Neural progenitor cell (in vitro differentiated cells): ENCODE measurements at regions not wholly inside any gene's neighbourhood (a gene's known extent, or its start where the extent isn't known, plus 50 kb on each side); places are given as distances from the start of the nearest gene placed in this dataset.
"Not testable (repeated sequence)": the region's sequence is repeated elsewhere in the genome, so short reads cannot be mapped to it uniquely, and the experiment has no call there.

Experiments
- DNase-seq: peaks from one replicate; pipeline ENCODE4 v3.0.0-alpha.2; 2016; ENCODE audit warnings: low spot score
- H2AFZ ChIP-seq: fragments of 200-600 bp; sonication (generic); replicated peaks from 2 replicates; pipeline ENCODE4 v1.6.1; 2016; ENCODE audit warnings: antibody characterized with exemption
- H3F3A ChIP-seq: fragments of 200-600 bp; sonication (generic); 2 replicates; pipeline ENCODE4 v1.6.1; 2016; ENCODE audit warnings: antibody characterized with exemption, low read depth
- H3K27ac ChIP-seq: fragments of 200-600 bp; sonication (generic); 2 replicates; pipeline ENCODE4 v1.5.1; 2016; ENCODE audit warnings: mild to moderate bottlenecking
- H3K27me3 ChIP-seq: fragments of 200-600 bp; sonication (generic); 2 replicates; pipeline ENCODE4 v1.6.1; 2016; ENCODE audit warnings: mild to moderate bottlenecking, moderate library complexity
- H3K36me3 ChIP-seq: fragments of 200-600 bp; sonication (generic); 2 replicates; pipeline ENCODE4 v1.5.1; 2016
- H3K4me1 ChIP-seq: fragments of 200-600 bp; sonication (generic); 2 replicates; pipeline ENCODE4 v1.6.1; 2016; ENCODE audit warnings: mixed run types
- H3K4me2 ChIP-seq: fragments of 200-600 bp; sonication (generic); 2 replicates; pipeline ENCODE4 v1.6.1; 2016
- H3K4me3 ChIP-seq: fragments of 200-600 bp; sonication (generic); 2 replicates; pipeline ENCODE4 v1.5.1; 2016
- H3K79me2 ChIP-seq: fragments of 200-600 bp; sonication (generic); 2 replicates; pipeline ENCODE4 v1.6.1; 2016; ENCODE audit warnings: low read depth
- H3K9ac ChIP-seq: fragments of 200-600 bp; sonication (generic); 2 replicates; pipeline ENCODE4 v1.6.1; 2016
- H3K9me3 ChIP-seq: fragments of 200-600 bp; sonication (generic); 2 replicates; pipeline ENCODE4 v1.5.1; 2016; ENCODE audit warnings: low read depth
- H4K20me1 ChIP-seq: fragments of 200-600 bp; sonication (generic); 2 replicates; pipeline ENCODE4 v1.6.1; 2016; ENCODE audit warnings: low read depth
- H3K27ac Mint-ChIP-seq: 3 replicates; pipeline ENCODE4 v1.8.0; 2021; ENCODE audit warnings: mixed read lengths
- H3K27me3 Mint-ChIP-seq: 2 replicates; pipeline ENCODE4 v1.8.0; 2022; ENCODE audit warnings: low read depth, mild to moderate bottlenecking, inconsistent platforms, moderate library complexity, mixed read lengths; ENCODE audit not compliant: insufficient read depth
- H3K36me3 Mint-ChIP-seq: 3 replicates; pipeline ENCODE4 v1.8.0; 2021; ENCODE audit warnings: mixed read lengths
- H3K4me1 Mint-ChIP-seq: 3 replicates; pipeline ENCODE4 v1.8.0; 2021; ENCODE audit warnings: mixed read lengths
- H3K4me3 Mint-ChIP-seq: 3 replicates; pipeline ENCODE4 v1.8.0; 2021; ENCODE audit warnings: mild to moderate bottlenecking, moderate library complexity, mixed read lengths
- H3K9me3 Mint-ChIP-seq: 3 replicates; pipeline ENCODE4 v1.8.0; 2020; ENCODE audit warnings: mixed read lengths
- CTCF ChIP-seq: fragments of 200-600 bp; sonication (generic); IDR thresholded peaks from 2 replicates; pipeline ENCODE4 v1.5.1; 2017; ENCODE audit warnings: antibody characterized with exemption, mild to moderate bottlenecking
- EZH2 ChIP-seq: fragments of 200-600 bp; sonication (generic); IDR thresholded peaks from 2 replicates; pipeline ENCODE4 v1.6.1; 2017; ENCODE audit warnings: antibody characterized with exemption, mild to moderate bottlenecking, moderate library complexity
- EZH2phosphoT487 ChIP-seq: fragments of 200-600 bp; sonication (generic); IDR thresholded peaks from 2 replicates; pipeline ENCODE4 v1.6.1; 2017; ENCODE audit warnings: antibody characterized with exemption

- H3K4me3 ChIP-seq, result no peak overlapping the region
- no peaks in the 10 kb centered on the region for H3K27me3 ChIP-seq
- no peaks in the 10 kb centered on the region for H3K9me3 ChIP-seq
- H3K27ac ChIP-seq, result no peak overlapping the region
- H3K4me1 ChIP-seq, result no peaks in the 10 kb centered on the region
- no peaks in the 10 kb centered on the region for H3K9me3 Mint-ChIP-seq
- no peak overlapping the region for H3K4me2 ChIP-seq
- no peaks in the 10 kb centered on the region for H3K36me3 Mint-ChIP-seq
- no peaks in the 10 kb centered on the region for H3K79me2 ChIP-seq
- no peaks in the 10 kb centered on the region for H3K4me1 Mint-ChIP-seq
- H3K4me3 Mint-ChIP-seq, result no peak overlapping the region
- H3K36me3 ChIP-seq, result no peaks in the 10 kb centered on the region
- no peaks in the 10 kb centered on the region for H3F3A ChIP-seq
- no peak overlapping the region for H3K27ac Mint-ChIP-seq
- H2AFZ ChIP-seq, result no peak overlapping the region
- no peak for TF ChIP-seq CTCF
- TF ChIP-seq EZH2phosphoT487, result no peak
- TF ChIP-seq EZH2, result no peak
- H3K9ac ChIP-seq, result no peak overlapping the region
- no peaks in the 10 kb centered on the region for H3K27me3 Mint-ChIP-seq
- no peak for DNase-seq
- H4K20me1 ChIP-seq, result no peaks in the 10 kb centered on the region
Measured at GRCh38 chr4:91846233-91846632, 457.5 kb upstream of the GRID2 start.

GRCh38 chr4:91851456-91851855, 452.3 kb upstream of the GRID2 start:
- Mint-ChIP-seq H3K9me3 (no peaks in the 10 kb centered on the region), H3K27ac (no peak overlapping the region), H3K4me1 (no peaks in the 10 kb centered on the region), H3K27me3 (no peaks in the 10 kb centered on the region), H3K36me3 (no peaks in the 10 kb centered on the region), H3K4me3 (no peak overlapping the region)
- Histone ChIP-seq H3K27ac (no peak overlapping the region), H3K27me3 (no peaks in the 10 kb centered on the region), H4K20me1 (no peaks in the 10 kb centered on the region), H3K36me3 (no peaks in the 10 kb centered on the region), H3K4me2 (no peak overlapping the region), H3K4me3 (no peak overlapping the region), H3K9me3 (no peaks in the 10 kb centered on the region), H3F3A (no peaks in the 10 kb centered on the region), H3K4me1 (no peaks in the 10 kb centered on the region), H2AFZ (no peak overlapping the region), H3K79me2 (no peaks in the 10 kb centered on the region), H3K9ac (no peak overlapping the region)
- DNase-seq, result no peak
- TF ChIP-seq CTCF, result no peak
- no peak for TF ChIP-seq EZH2
- no peak for TF ChIP-seq EZH2phosphoT487

- Mint-ChIP-seq H3K4me3 (no peak overlapping the region), H3K9me3 (no peaks in the 10 kb centered on the region), H3K4me1 (no peaks in the 10 kb centered on the region), H3K27ac (no peak overlapping the region), H3K27me3 (no peaks in the 10 kb centered on the region), H3K36me3 (no peaks in the 10 kb centered on the region)
- H2AFZ ChIP-seq, result no peak overlapping the region
- TF ChIP-seq EZH2 (no peak), CTCF (no peak), EZH2phosphoT487 (no peak)
- H3F3A ChIP-seq, result no peaks in the 10 kb centered on the region
- no peak for DNase-seq
- H3K4me1 ChIP-seq, result no peaks in the 10 kb centered on the region
- no peaks in the 10 kb centered on the region for H4K20me1 ChIP-seq
- no peak overlapping the region for H3K4me2 ChIP-seq
- H3K27ac ChIP-seq, result no peak overlapping the region
- H3K9me3 ChIP-seq, result no peaks in the 10 kb centered on the region
- no peak overlapping the region for H3K9ac ChIP-seq
- no peaks in the 10 kb centered on the region for H3K36me3 ChIP-seq
- no peak overlapping the region for H3K4me3 ChIP-seq
- no peaks in the 10 kb centered on the region for H3K27me3 ChIP-seq
- no peaks in the 10 kb centered on the region for H3K79me2 ChIP-seq
Measured at GRCh38 chr4:91887926-91888325, 415.8 kb upstream of the GRID2 start.

- not testable (repeated sequence) for H4K20me1 ChIP-seq, H3K27ac Mint-ChIP-seq, H3K9me3 ChIP-seq, H3K4me3 ChIP-seq, H3K27me3 ChIP-seq, H3K4me3 Mint-ChIP-seq, H3K9me3 Mint-ChIP-seq, H3K36me3 Mint-ChIP-seq, H3K27me3 Mint-ChIP-seq, H3K4me2 ChIP-seq, H3K36me3 ChIP-seq, H3K79me2 ChIP-seq, H3F3A ChIP-seq, H3K4me1 ChIP-seq, H2AFZ ChIP-seq, H3K27ac ChIP-seq, H3K4me1 Mint-ChIP-seq, H3K9ac ChIP-seq, DNase-seq
Measured at GRCh38 chr4:91891217-91891616, 412.5 kb upstream of the GRID2 start.
